GM12892 (cell line): ENCODE measurements at regions not wholly inside any gene's neighbourhood (a gene's known extent, or its start where the extent isn't known, plus 50 kb on each side); places are given as distances from the start of the nearest gene placed in this dataset.

Experiments
- POLR2A ChIP-seq: IDR thresholded peaks from 2 replicates; pipeline ENCODE4 v1.6.1; 2011; ENCODE audit warnings: low read depth, low read length, control low read depth
- POLR2AphosphoS5 ChIP-seq: IDR thresholded peaks from 2 replicates; pipeline ENCODE4 v1.6.1; 2011; ENCODE audit warnings: low read depth, low read length, control low read depth
- TAF1 ChIP-seq: IDR thresholded peaks from 2 replicates; pipeline ENCODE4 v1.6.1; 2011; ENCODE audit warnings: low read depth, mild to moderate bottlenecking, control low read depth, low read length, borderline replicate concordance

- no peak for TF ChIP-seq POLR2AphosphoS5
- no peak for TF ChIP-seq TAF1
- TF ChIP-seq POLR2A = no peak
These were observed 257.7 kb downstream of the MEIS1 start for GRCh38 chr2:66692521-66693054.
